ENCODE measurements at regions not wholly inside any gene's neighbourhood (a gene's known extent, or its start where the extent isn't known, plus 50 kb on each side); places are given as distances from the start of the nearest gene placed in this dataset.
"Not testable (repeated sequence)": the region's sequence is repeated elsewhere in the genome, so short reads cannot be mapped to it uniquely, and the experiment has no call there.

GRCh38 chr5:174501461-174502069 lies 222.8 kb upstream of the MSX2 start:
- DNase-seq (ENCODE audit: low spot score in 2 of 2): no peak
- no peak for FAIRE-seq

- FAIRE-seq: no peak
- no peak for DNase-seq (ENCODE audit: low spot score in 2 of 2)
Observed at GRCh38 chr5:174503086-174503460, 221.3 kb upstream of the MSX2 start.

- DNase-seq (ENCODE audit: low spot score in 2 of 2) (peak; percentile 35 to 54), FAIRE-seq (peak; percentile 94)
Observed at GRCh38 chr5:174503461-174504265, 220.7 kb upstream of the MSX2 start.

GRCh38 chr5:174504266-174504726 lies 220.1 kb upstream of the MSX2 start:
- DNase-seq (ENCODE audit: low spot score in 2 of 2) (no peak), FAIRE-seq (no peak)

- DNase-seq (ENCODE audit: low spot score in 2 of 2) (no peak), FAIRE-seq (no peak)
Observed at GRCh38 chr5:174505621-174506020, 218.8 kb upstream of the MSX2 start.

- not testable (repeated sequence) for FAIRE-seq; DNase-seq (ENCODE audit: low spot score in 2 of 2)
Observed at GRCh38 chr5:174510782-174511453, 213.5 kb upstream of the MSX2 start.

GRCh38 chr5:174511714-174512253 lies 212.6 kb upstream of the MSX2 start:
- no peak for FAIRE-seq
- no peak for DNase-seq (ENCODE audit: low spot score in 2 of 2)

- DNase-seq (ENCODE audit: low spot score in 2 of 2) (no peak), FAIRE-seq (no peak)
Observed at GRCh38 chr5:174514325-174514724, 210.1 kb upstream of the MSX2 start.

GRCh38 chr5:174514983-174515394 lies 209.4 kb upstream of the MSX2 start:
- no peak for DNase-seq (ENCODE audit: low spot score in 2 of 2)
- FAIRE-seq: no peak

- DNase-seq (ENCODE audit: low spot score in 2 of 2): no peak
- FAIRE-seq: no peak
Observed at GRCh38 chr5:174516741-174517140, 207.6 kb upstream of the MSX2 start.

GRCh38 chr5:174518512-174518911 lies 205.9 kb upstream of the MSX2 start:
- DNase-seq (ENCODE audit: low spot score in 2 of 2) (no peak), FAIRE-seq (no peak)

GRCh38 chr5:174520420-174521396 lies 203.7 kb upstream of the MSX2 start:
- no peak for DNase-seq (ENCODE audit: low spot score in 2 of 2)

GRCh38 chr5:174521449-174521848 lies 202.9 kb upstream of the MSX2 start:
- no peak for FAIRE-seq
- DNase-seq (ENCODE audit: low spot score in 2 of 2): no peak

More at GRCh38 chr5:174520420-174521396, 203.7 kb upstream of the MSX2 start:
- no peak for FAIRE-seq

- DNase-seq (ENCODE audit: low spot score in 2 of 2): no peak
- FAIRE-seq: no peak
Observed at GRCh38 chr5:174522480-174523260, 201.7 kb upstream of the MSX2 start.

- DNase-seq (ENCODE audit: low spot score in 2 of 2) (no peak), FAIRE-seq (no peak)
Observed at GRCh38 chr5:174523311-174524071, 200.9 kb upstream of the MSX2 start.

- FAIRE-seq (no peak), DNase-seq (ENCODE audit: low spot score in 2 of 2) (no peak)
Observed at GRCh38 chr5:174524351-174524750, 200.0 kb upstream of the MSX2 start.

GRCh38 chr5:174526177-174526576 lies 198.2 kb upstream of the MSX2 start:
- DNase-seq (ENCODE audit: low spot score in 2 of 2) (no peak), FAIRE-seq (no peak)

- FAIRE-seq (no peak), DNase-seq (ENCODE audit: low spot score in 2 of 2) (no peak)
Observed at GRCh38 chr5:174527916-174528540, 196.4 kb upstream of the MSX2 start.
